ENCODE measurements at regions not wholly inside any gene's neighbourhood (a gene's known extent, or its start where the extent isn't known, plus 50 kb on each side); places are given as distances from the start of the nearest gene placed in this dataset.

- H3K27ac ChIP-seq, result no peak overlapping the region
- no peak for DNase-seq
- TF ChIP-seq CTCF (IDR thresholded peaks at IDR 0.05), result no peak
- intact Hi-C loops (cut with DNase I; ENCODE audit: low total_unique reads), result no loop called here
- H3K9me3 ChIP-seq, result no peaks in the 10 kb centered on the region
- H3K4me3 ChIP-seq, result no peak overlapping the region
- H3K36me3 ChIP-seq, result no peaks in the 10 kb centered on the region
- H3K4me1 ChIP-seq, result no peaks in the 10 kb centered on the region
- H3K27me3 ChIP-seq, result no peaks in the 10 kb centered on the region
These were observed 758.5 kb upstream of the ADGRL2 start for GRCh38 chr1:81042225-81042624.

- H3K27me3 ChIP-seq, result no peaks in the 10 kb centered on the region
- no peaks in the 10 kb centered on the region for H3K4me1 ChIP-seq
- intact Hi-C loops (cut with DNase I; ENCODE audit: low total_unique reads), result no loop called here
- no peak overlapping the region for H3K4me3 ChIP-seq
- no peak overlapping the region for H3K27ac ChIP-seq
- no peak for DNase-seq
- H3K9me3 ChIP-seq, result no peaks in the 10 kb centered on the region
- TF ChIP-seq CTCF (IDR thresholded peaks at IDR 0.05), result no peak
- H3K36me3 ChIP-seq, result no peaks in the 10 kb centered on the region
These were observed 766.4 kb upstream of the ADGRL2 start for GRCh38 chr1:81034291-81034690.

- H3K9me3 ChIP-seq, result no peaks in the 10 kb centered on the region
- intact Hi-C loops (cut with DNase I; ENCODE audit: low total_unique reads), result no loop called here
- no peak overlapping the region for H3K4me3 ChIP-seq
- no peaks in the 10 kb centered on the region for H3K36me3 ChIP-seq
- no peak for TF ChIP-seq CTCF (IDR thresholded peaks at IDR 0.05)
- no peak overlapping the region for H3K27ac ChIP-seq
- DNase-seq, result no peak
- no peaks in the 10 kb centered on the region for H3K4me1 ChIP-seq
- H3K27me3 ChIP-seq, result no peaks in the 10 kb centered on the region
These were observed 767.7 kb upstream of the ADGRL2 start for GRCh38 chr1:81032973-81033425.

- intact Hi-C loops (cut with DNase I; ENCODE audit: low total_unique reads), result no loop called here
- no peak overlapping the region for H3K4me3 ChIP-seq
- H3K36me3 ChIP-seq, result no peaks in the 10 kb centered on the region
- H3K27me3 ChIP-seq, result no peaks in the 10 kb centered on the region
- no peak for DNase-seq
- H3K27ac ChIP-seq, result no peak overlapping the region
- H3K4me1 ChIP-seq, result no peaks in the 10 kb centered on the region
- TF ChIP-seq CTCF (IDR thresholded peaks at IDR 0.05), result no peak
- H3K9me3 ChIP-seq, result no peaks in the 10 kb centered on the region
These were observed 768.4 kb upstream of the ADGRL2 start for GRCh38 chr1:81032374-81032773.

- Histone ChIP-seq H3K27me3 (no peaks in the 10 kb centered on the region), H3K4me3 (no peak overlapping the region), H3K27ac (no peak overlapping the region), H3K36me3 (no peaks in the 10 kb centered on the region), H3K9me3 (no peaks in the 10 kb centered on the region), H3K4me1 (no peaks in the 10 kb centered on the region)
- intact Hi-C loops (cut with DNase I; ENCODE audit: low total_unique reads), result no loop called here
- DNase-seq, result no peak
- no peak for TF ChIP-seq CTCF (IDR thresholded peaks at IDR 0.05)
These were observed 770.3 kb upstream of the ADGRL2 start for GRCh38 chr1:81030441-81030840.

GRCh38 chr1:81029266-81029665 is 771.5 kb upstream of the ADGRL2 start:
- H3K4me3 ChIP-seq, result no peak overlapping the region
- H3K36me3 ChIP-seq, result no peaks in the 10 kb centered on the region
- TF ChIP-seq CTCF (IDR thresholded peaks at IDR 0.05), result no peak
- no peak overlapping the region for H3K27ac ChIP-seq
- H3K4me1 ChIP-seq, result no peaks in the 10 kb centered on the region
- intact Hi-C loops (cut with DNase I; ENCODE audit: low total_unique reads), result no loop called here
- H3K9me3 ChIP-seq, result no peaks in the 10 kb centered on the region
- DNase-seq, result no peak
- no peaks in the 10 kb centered on the region for H3K27me3 ChIP-seq

Data from tibial artery (tissue), 4 donors.